GM18909 (cell line): ENCODE measurements at regions not wholly inside any gene's neighbourhood (a gene's known extent, or its start where the extent isn't known, plus 50 kb on each side); places are given as distances from the start of the nearest gene placed in this dataset.

Experiments used
- ATAC-seq: cut with Tn5 transposase; IDR thresholded peaks from one replicate; pipeline ENCODE4 v1.9.1; 2021; ENCODE audit warnings: mild to moderate bottlenecking; ENCODE audit not compliant: unreplicated experiment, poor library complexity

DNA sequence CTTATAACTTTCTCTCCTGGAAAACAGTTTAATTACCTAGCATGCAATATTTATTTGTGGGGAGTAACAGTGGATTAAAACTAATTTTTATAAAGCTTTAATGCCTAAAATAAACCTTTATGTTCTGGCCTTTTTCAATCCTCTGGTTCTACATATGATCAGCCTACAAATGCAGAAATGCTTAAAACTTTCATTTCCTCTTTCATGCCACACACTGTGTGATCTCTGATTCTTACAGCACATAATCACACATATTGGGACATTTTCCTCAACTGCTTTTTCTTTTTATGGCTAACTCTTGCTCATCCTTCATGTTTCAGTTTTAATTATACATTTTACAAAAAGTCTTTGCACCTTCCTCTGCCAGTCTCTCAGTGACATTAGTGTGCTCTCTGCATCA lies 910.8 kb upstream of the SLITRK6 start:
- no peak for ATAC-seq

DNA sequence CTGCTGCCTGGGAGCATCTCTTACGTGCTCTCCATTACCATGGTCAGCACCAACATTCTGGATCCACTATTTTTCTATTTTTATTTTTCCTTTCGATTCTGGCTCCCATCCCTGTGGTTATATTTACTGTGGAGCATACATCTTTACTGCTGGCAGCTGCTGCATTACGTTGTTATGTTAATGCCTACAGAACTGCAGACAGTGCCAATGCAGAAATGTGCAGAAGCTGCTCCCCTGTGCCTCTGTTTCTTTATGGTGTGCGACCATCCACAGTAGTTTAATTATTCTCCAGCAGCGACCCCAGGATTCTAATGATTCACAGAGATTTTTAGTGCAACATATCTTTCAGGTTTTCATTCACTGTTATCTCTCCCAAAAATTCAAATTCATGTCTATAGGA lies 911.7 kb upstream of the SLITRK6 start:
- ATAC-seq: no peak

DNA sequence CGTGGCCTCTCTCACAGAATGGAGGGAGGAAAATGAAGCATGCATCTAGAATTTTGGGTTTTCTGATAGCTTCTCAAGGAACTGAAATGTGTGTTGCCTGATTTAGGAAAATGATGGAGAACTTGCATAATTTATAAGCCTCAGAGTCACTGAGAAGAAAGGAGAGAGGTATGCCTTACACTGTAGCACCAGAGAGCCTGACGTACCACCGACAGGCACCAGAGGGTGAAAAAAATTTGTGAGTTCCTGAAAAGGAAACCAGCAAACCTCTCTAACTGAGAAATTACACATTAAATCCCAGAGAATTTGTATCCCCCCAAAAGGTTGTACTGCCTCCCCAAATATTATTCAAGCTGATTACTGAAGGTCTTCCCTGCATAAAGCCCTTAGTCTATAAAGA lies 915.3 kb upstream of the SLITRK6 start:
- ATAC-seq: no peak

DNA sequence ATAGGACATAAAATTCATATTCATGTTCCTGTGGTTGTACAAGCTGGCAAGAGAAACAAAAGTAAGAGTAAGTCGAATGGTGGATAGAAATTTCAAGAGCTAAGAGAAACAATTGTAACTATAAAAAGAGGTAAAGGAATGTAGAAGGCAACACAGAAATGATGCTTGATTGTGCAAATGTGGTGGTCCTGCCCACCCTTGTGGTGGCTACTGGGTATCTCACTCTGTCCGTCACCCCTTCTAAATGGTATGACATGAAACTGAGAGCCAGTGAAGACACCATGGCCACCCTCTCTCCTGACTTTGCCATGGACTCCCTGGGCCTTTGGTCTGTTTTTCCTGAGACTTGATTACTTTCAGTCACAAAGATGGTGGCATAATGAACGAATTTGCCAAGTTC lies 925.9 kb upstream of the SLITRK6 start:
- ATAC-seq: no peak

DNA sequence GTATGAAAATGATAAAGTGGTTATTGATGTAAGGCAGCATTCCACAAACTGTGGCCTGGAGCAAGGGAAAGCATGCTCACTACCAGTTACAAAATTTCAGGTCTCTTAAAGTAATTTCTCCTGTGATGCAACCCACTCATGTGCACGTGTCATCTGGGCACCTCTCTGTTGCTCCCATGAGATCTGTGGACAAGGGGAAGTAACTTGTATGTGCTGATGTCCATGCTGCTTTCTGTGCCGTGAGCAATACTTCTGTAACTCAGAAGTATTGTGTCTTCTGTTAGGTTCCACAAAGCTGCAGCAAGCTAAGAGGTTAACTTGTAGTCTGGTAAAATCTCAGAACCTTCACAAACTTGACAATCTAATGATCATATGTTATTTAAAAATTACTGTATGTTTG lies 930.0 kb upstream of the SLITRK6 start:
- ATAC-seq: no peak

DNA sequence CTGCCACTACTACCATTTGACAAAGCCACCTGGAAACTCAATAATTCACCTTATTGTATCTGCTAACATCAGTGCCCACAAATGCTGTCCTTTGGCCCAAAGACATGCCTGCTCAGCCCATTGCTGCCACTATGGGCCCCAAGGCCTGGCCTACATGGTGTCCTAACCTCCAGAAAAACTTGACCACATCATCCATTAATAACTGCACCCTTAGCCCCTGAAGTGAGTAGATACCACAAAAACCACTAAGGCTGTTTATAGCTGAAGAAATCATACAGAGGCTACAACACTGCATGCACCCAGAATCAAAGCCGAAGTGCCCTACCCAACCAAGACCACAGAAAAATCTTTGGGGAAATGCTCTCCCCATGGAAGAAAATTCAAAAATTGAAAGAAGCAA lies 932.8 kb upstream of the SLITRK6 start:
- ATAC-seq: no peak

DNA sequence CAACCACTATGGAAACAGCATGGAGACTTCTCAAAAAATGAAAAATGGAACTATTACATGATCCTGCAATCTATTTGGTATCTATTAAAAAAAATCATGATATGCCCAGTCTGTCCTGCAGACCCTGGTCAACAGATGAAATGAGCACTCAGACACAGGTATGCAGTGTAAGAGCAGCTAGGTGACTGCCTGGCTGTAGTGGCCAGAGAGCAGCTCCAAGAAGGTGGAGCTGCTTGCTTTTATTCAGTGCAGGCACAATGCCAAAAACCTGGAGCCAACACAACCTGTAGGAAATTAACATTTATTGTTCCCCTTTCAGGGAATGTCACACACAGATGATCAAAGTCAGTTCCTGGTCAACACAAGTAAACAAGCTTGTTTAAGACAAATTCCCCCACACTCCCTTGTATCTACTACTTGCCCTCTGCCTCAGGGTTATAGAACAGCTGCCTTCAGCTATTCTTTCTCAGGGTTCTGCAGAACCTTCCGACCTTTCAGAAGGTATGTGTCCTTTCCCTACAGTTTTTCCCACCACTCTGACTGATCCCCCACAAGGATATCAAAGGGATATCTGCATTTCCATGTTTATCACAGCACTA lies 933.7 kb upstream of the SLITRK5 start:
- no peak for ATAC-seq

DNA sequence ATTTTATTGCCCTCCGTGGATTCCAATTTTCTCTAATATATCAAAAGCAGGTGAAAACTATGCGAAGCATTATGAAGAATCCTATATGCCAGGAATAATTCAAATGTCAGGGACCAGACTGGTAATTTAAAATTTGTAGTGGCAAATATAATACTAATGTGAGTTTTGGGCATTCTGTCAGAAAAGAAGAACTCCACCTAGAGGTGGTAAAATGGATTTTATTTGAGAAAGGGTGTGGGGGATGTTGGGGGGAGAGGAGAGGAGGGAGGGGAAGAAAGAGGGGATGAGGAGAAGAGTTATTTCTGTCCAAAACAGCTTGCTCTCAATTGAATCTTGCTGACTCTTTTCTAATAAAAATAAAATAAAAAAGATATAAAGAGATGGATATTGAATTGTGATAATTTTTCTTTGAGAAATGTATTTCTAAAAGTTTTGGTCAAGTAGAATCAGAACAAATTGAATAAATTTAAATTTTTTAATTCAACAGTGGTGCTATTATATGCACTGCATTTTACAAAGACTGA lies 929.3 kb upstream of the SLITRK5 start:
- no peak for ATAC-seq

DNA sequence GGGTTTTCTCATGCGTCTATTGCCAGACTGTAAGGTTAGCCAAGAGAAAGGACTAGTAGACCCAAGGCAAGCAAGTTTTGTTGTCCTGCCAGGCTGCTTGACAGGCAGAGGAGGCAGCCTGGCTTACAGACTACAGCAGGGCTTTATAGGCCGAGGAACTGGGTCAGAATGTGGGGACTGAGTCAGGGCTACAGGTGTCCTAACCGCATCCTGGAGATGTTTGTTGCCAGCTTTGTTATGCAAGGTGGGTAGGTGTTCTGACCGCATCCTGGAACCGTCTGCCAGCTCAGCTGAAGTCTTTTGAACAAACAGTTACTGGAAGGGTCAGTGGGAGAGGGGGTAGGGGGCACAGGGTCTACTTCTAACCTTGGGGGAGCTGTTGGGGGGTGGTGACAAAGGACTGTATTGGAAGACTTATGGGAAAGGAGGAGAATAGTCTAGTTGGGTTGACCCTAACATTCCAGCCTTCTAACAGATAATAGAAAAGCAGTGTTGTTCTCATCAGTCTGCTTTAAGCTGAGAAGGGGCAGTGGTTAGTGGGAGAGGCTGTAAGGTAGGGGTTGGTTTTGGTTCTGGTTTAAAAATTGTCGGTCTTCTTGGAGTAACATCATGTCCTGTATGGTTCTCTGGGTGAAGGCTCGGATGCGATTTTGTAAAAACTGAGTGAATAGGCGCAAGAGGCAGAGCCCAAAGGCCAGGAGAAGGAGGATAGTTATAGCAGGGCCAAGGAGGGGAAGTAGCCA lies 913.8 kb upstream of the SLITRK5 start:
- ATAC-seq: no peak

DNA sequence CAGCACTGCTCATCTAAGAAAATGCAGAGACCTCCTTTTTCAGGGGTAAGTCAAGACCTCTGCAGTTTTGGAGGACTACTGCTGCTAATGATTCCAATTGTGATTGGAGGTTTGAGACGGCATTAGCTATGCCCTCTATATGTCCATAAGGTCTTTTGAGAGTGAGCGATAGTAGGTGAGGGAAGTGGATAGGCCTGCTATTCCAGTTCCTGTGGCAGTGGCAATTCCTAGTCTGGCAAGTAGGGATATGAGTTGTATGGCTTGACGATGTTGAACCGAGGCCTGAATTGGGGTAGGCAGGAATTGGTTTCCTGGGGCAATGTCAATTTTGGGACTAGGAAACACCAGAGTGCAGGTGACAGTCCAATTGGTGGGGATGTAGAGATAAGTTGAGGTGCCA lies 913.1 kb upstream of the SLITRK5 start:
- ATAC-seq: no peak

DNA sequence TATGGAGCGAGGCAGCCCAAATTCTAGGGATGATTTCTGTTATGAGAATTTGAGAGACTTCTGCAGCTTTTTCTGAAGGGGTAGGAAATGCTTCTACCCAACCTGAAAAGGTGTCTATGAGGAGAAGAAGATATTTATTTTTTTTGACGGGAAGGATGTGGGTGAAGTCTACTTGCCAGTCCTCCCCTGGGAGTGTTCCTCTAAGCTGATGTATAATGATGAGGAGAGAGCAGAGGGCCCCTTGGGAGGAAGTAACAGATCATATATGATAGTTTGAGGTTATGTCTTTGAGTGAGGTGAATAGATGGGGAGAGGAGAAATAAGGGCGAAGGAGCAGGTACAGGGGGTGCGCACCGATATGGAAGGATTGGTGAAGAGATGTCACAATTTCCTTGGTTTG lies 910.6 kb upstream of the SLITRK5 start:
- ATAC-seq: no peak

DNA sequence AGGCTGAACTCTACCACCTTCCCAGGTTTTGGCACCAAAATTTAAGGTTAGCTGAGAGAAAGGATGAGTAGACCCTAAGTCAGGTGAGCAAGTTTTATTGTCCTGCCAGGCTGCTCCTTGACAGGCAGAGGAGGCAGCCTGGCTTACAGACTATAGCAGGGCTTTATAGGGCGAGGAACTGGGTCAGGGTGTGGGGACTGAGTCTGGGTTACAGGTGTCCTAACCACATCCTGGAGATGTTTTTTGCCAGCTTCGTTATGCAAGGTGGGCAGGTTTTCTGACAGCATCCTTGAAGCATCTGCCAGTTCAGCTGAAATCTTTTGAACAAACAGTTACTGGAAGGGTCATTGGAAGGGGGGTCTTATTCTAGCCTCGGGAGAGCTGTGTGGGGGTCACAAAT lies 905.7 kb upstream of the SLITRK5 start:
- no peak for ATAC-seq

DNA sequence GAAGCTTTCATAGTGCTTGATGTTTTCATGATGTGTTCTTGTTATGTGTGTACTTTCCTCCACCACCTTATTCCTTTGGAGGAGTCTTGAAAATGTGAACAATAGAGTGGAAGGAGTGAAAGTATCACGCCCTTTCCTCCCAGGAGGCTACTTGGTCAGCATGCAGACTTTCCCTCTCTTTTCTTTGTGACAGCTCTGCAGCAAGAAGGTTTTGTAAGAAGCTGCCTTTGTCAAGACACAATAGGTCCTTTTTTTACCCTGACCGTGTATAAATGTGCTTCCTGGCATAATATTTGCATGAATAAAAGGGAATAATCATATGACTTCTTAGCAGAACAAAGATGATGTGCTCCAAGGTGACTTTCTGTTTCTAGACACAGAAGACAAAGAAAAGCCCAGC lies 882.6 kb upstream of the SLITRK5 start:
- no peak for ATAC-seq

DNA sequence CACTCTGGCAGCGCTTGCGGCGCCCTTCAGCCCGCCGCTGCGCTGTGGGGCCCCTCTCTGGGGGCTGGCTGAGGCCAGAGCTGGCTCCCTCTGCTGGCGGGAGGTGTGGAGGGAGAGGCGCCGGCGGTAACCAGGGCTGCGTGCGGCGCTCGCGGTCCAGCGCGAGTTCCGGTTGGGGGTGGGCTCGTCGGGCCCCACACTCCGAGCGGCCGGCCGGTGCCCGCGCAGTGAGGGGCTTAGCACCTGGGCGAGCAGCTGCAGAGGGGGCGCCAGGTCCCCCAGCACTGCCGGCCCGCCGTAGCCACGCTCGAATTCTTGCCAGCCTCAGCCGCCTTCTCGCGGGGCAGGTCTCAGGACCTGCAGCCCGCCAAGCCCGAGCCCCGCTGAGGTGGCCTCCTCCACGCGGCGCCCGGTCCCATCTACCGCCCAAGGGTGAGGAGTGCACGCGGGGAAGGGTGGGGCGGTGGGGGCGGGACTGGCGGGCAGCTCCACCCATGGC lies 879.0 kb upstream of the SLITRK5 start:
- ATAC-seq: no peak

DNA sequence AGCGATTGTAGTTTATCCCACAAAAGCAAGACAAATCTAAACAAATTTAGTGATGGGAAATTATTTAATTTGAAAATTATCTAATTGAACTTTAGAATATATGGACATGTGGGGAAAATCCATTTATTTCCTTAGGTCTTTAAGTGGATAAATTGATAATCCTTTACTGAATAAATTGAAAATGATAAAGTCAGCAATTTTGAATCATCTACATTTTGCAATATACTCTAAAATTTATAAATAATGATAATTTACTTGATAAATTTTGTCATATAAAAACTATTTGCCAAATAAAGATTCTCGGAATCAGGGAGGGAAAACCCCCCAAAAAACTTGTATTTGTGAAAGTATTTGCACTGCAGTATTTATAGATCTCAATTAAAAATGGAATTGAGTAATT lies 875.3 kb upstream of the SLITRK5 start:
- no peak for ATAC-seq

DNA sequence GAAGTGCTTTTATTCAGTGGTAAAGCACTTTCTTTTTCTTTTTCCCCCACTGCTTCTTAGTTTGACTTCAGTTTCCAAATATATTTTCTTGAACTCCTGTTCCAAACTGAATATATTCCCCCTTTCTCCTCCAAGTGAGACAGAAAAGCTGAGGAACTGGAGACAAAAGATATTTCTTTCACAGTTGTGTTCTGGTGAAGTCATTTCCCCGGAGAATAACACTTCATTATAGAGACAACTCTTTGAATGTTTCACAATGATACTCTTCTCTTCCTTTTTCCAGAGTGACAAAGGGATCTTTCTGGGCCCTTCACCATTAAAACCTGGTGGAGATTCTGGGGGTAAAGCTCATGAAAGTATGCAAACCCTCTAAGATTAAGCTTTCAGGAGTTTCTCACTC lies 860.8 kb upstream of the SLITRK5 start:
- ATAC-seq: no peak

DNA sequence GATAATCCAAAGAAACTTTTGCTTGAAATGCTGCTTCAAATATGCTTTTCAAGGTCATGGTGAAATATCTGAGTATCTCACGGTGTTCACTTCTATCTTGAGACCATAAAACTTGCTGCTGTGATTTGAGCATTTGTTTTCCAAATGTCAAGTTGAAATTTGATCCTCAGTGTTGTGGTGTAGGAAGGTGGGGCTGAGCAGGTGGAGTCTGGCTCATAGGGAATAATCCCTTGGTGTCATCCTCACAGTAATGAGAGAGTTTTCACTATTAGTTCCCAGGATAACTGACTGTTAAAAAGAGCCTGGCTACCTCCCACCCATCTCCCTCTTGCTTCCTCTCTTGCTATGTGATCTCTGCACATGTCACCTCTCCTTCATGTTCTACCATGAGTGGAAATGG lies 858.0 kb upstream of the SLITRK5 start:
- ATAC-seq: no peak

DNA sequence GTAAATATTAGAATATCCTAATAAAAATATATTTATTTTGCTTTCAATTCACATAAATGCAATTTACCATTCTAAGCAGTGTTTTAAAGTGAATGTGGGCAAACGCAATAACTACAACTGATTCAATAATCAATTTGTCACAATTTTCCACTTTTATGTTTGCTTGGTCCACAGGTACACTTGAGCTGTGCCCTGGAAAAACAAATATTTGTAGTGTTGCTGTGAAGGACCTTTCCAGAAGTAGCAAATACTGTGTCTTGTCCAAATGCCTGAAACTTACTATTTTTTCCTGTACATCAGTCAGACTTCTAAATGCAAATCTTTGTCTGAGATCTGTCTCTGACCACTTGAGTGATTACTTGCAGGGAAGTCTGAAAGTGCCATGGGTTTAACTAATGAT lies 845.8 kb upstream of the SLITRK5 start:
- ATAC-seq: no peak

DNA sequence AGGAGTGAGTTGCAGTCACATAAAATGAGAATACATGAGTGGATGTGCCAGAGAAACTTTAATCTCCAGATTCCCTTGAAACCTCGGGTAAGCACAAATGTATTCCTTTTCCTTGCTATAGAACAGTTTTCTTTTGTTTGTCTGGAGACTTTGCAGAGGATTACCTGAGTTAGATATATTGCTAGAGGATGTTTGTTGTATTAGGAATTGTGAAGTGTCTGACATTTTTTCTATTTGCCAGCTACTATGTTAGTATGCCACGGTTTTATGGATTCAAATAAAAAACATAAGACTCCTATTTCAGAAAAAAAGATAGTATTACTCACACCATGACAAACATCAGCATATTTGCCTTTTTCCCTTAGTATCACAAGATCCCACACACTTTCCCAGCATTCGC lies 844.9 kb upstream of the SLITRK5 start:
- no peak for ATAC-seq

DNA sequence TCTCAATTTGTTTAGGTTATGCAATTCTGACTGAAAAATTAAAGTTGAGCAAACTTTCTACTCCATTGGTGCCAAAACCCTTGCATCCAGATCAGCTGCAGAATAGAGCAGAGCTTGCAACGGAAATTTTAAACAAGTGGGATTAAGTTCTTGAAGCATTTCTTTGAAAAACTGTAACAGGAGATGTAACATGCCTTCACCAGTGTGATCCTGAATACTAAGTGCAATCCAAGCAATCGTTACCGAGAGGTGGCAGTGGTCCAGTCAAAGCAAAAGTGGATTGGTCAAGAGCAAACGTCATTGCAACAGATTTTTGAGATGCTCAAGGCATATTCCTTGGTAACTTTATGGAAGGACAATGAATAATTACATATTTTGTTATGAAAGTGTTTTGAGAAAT lies 841.1 kb upstream of the SLITRK5 start:
- ATAC-seq: no peak

DNA sequence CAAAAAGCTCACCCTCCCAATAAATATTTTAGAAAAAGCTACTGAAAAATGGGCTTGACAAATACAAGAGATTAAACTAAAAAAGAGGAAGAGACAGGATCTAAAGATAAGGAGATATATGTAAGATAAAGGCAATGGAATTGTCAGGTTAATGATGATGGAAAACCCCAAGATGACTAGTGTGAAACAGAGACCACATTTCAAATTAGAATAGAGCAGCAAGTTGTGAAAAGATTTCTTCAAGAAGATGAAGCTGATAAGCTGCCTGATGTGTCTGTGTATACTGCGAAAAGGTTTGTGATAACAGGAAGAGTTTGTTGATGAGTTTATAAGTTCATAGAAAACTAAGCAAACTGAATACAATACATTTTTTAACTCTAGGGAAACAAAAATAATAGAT lies 840.1 kb upstream of the SLITRK5 start:
- ATAC-seq: no peak
